HUES6 (cell line): ENCODE measurements at regions not wholly inside any gene's neighbourhood (a gene's known extent, or its start where the extent isn't known, plus 50 kb on each side); places are given as distances from the start of the nearest gene placed in this dataset.
"Not testable (repeated sequence)": the region's sequence is repeated elsewhere in the genome, so short reads cannot be mapped to it uniquely, and the experiment has no call there.

Experiments
- H3K27ac ChIP-seq: 2 replicates; pipeline ENCODE4 v1.7.0; 2013; ENCODE audit warnings: low read depth, mild to moderate bottlenecking, low read length, inconsistent platforms
- H3K27me3 ChIP-seq: 2 replicates; pipeline ENCODE4 v1.6.1; 2013; ENCODE audit warnings: low read length; ENCODE audit not compliant: control insufficient read depth, insufficient read depth
- H3K36me3 ChIP-seq: 2 replicates; pipeline ENCODE4 v1.6.1; 2013; ENCODE audit warnings: low read length; ENCODE audit not compliant: control insufficient read depth, insufficient read depth
- H3K4me1 ChIP-seq: 2 replicates; pipeline ENCODE4 v1.6.1; 2013; ENCODE audit warnings: low read length; ENCODE audit not compliant: control insufficient read depth, insufficient read depth
- H3K4me3 ChIP-seq: 2 replicates; pipeline ENCODE4 v1.5.1; 2013; ENCODE audit warnings: low read depth, low read length
- H3K9ac ChIP-seq: one replicate; pipeline ENCODE4 v1.6.1; 2013; ENCODE audit warnings: mild to moderate bottlenecking, low read length
- H3K9me3 ChIP-seq: 2 replicates; pipeline ENCODE4 v1.6.1; 2013; ENCODE audit warnings: low read depth, low read length; ENCODE audit not compliant: control insufficient read depth, insufficient read depth

DNA sequence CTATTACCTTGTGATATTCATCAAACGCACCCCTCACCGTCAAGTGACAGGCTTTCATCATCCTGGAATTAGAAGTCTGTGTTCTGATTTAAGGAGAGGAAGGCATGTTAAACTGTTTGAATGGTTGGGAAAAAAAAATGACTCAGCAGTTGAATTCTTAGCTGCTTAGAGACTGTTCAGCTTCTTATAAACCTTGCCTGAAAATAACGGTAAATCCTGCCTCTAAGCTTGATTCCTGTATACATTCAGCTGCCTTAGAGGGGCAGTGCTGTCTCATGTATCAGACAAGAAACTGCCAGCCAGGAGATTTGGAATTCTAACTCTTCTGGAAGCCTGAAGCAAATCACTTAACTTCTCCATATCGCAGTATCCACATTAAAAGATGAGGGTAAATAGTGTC is 437.4 kb downstream of the JRKL start:
- Histone ChIP-seq H3K27ac (0 out of 2 replicates have a peak overlapping the region, but pooled peaks have one; percentile 16), H3K4me1 (no peaks in the 10 kb centered on the region), H3K9ac (no peak overlapping the region), H3K36me3 (no peaks in the 10 kb centered on the region), H3K4me3 (no peak overlapping the region), H3K27me3 (no peaks in the 10 kb centered on the region), H3K9me3 (no peaks in the 10 kb centered on the region)

DNA sequence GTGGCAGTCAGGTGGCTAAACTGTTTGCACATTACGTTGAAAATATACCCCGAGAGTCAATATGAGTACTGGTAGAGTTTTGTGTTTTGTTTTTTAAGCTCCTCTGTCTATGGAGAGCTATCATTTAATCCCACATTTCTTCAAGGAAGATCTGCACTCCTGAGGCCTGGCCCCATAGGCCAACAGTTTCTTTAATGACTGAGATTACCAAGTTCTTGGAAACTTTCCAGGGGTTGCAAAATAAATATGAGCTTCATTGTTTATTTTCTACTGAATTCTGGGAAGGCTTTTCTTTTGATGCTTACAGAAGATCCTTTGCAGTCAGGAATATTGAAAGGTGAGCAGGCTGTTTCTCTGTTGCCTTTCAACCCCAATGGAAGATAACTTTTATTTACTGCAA is 452.0 kb downstream of the JRKL start:
- no peaks in the 10 kb centered on the region for H3K9me3 ChIP-seq
- H3K27ac ChIP-seq = no peak overlapping the region
- H3K27me3 ChIP-seq = no peaks in the 10 kb centered on the region
- no peak overlapping the region for H3K4me3 ChIP-seq
- H3K4me1 ChIP-seq = no peaks in the 10 kb centered on the region
- H3K9ac ChIP-seq = no peak overlapping the region
- no peaks in the 10 kb centered on the region for H3K36me3 ChIP-seq

DNA sequence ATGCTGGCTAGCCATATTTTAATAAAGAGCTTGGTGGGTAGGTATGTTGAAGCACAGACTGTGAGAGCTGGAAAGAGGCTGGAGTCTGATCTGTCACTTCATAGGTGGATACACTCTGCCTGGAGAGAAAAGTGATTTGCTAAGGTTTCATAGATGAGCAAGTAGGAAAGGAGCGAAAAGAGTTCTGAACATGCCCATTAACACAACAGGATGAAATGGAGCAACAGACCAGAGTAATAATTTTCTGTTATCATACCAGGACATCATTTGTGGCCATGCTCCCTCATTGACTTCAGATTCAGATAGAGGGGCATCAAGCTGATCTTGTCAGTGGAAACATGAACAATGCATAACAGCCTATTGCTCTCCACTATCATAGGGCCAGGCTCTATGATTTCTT is 452.9 kb downstream of the JRKL start:
- Histone ChIP-seq H3K4me1 (no peaks in the 10 kb centered on the region), H3K36me3 (no peaks in the 10 kb centered on the region), H3K4me3 (no peak overlapping the region)

GRCh38 chr11:96854425-96854824 is 464.6 kb downstream of the JRKL start:
- Histone ChIP-seq H3K27me3 (no peaks in the 10 kb centered on the region), H3K27ac (no peak overlapping the region), H3K4me3 (no peak overlapping the region), H3K4me1 (no peaks in the 10 kb centered on the region), H3K36me3 (no peaks in the 10 kb centered on the region), H3K9ac (no peak overlapping the region), H3K9me3 (peaks cover 21% of the 10 kb centered on the region)

More for the DNA sequence above, 452.9 kb downstream of the JRKL start:
- Histone ChIP-seq H3K27me3 (no peaks in the 10 kb centered on the region), H3K27ac (no peak overlapping the region), H3K9ac (no peak overlapping the region), H3K9me3 (no peaks in the 10 kb centered on the region)

DNA sequence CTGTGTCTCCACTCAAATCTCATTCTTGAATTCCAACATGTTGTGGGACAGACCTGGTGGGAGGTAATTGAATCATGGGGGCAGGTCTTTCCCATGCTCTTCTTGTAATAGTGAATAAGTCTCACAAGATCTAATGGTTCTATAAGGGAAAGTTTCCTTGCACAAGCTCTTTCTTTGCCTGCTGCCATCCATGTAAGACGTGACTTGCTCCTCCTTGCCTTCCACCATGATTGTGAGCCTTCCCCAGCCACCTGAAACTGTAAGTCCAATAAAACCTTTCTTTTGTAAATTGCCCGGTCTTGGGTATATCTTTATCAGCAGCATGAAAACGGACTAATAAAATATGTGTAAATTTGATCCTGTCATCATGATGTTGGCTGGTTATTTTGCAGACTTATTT is 471.9 kb downstream of the JRKL start:
- not testable (repeated sequence) for H3K4me1 ChIP-seq, H3K4me3 ChIP-seq, H3K27me3 ChIP-seq, H3K9ac ChIP-seq, H3K36me3 ChIP-seq, H3K9me3 ChIP-seq, H3K27ac ChIP-seq

DNA sequence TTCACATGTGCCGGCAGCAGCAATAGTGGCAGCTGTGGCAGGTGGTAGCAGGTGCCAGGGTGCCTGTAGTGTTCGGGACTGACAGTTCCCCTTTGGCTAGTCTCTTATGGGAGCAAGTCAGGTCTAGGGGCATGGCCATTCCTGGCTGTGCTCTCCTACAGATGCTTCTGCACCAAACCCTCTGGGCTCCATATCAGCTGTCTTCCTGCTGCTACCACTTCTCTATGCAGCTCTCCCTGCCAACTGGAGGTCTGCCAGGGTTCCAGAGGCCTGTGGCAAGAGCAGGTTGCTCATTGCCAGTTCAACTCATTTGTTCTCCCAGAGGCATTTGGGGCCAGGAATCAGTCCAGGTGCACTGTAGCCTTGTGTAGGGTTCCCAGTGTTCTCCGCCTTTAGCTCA is 473.7 kb downstream of the JRKL start:
- H3K9me3 ChIP-seq = 0 out of 2 replicates have a peak, but pooled peaks cover 7% of the 10 kb centered on the region
- H3K36me3 ChIP-seq = no peaks in the 10 kb centered on the region
- no peak overlapping the region for H3K27ac ChIP-seq
- no peaks in the 10 kb centered on the region for H3K27me3 ChIP-seq
- no peaks in the 10 kb centered on the region for H3K4me1 ChIP-seq
- no peak overlapping the region for H3K9ac ChIP-seq
- H3K4me3 ChIP-seq = no peak overlapping the region

DNA sequence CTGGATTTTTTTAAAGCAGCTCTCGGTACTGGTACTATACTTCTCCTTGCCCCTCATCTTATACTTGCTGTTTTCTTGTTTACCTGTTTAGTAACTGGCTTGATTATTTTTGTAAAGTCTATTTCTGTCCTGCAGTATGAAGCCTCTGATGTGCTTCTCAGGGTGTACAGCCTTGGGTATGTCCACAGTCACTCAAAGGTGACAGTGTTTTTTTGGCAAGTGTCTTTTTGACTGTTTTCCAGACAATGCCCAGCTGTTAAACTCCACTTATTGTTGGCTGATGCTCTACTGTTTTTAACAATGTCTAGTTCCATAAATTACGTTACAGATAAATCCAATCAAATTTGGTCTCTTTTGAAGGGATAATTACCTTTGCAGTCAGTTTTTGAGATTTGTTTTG is 475.2 kb downstream of the JRKL start:
- H3K4me3 ChIP-seq = no peak overlapping the region
- H3K4me1 ChIP-seq = no peaks in the 10 kb centered on the region

DNA sequence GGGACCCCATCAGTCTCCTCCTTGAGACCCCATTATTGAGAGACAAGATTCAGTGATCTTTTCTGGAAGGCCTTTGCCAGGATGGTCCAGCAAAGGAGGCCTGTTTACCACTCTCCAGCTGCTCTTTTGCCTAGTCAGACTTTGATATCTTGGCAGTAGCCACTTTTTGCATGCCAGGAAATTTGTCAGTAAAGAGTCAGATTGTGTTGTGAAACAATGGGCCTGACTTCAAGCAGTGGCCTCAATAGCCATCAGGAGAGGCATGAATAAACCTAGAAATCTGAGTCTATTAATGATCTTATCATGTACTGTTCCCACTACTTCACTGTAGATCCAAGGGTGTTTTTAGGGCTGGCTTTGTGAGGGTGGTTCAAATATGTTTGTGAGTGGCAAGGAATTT is 479.4 kb downstream of the JRKL start:
- no peak overlapping the region for H3K27ac ChIP-seq
- H3K4me1 ChIP-seq = no peaks in the 10 kb centered on the region
- H3K9ac ChIP-seq = no peak overlapping the region
- H3K36me3 ChIP-seq = no peaks in the 10 kb centered on the region
- no peaks in the 10 kb centered on the region for H3K27me3 ChIP-seq
- no peaks in the 10 kb centered on the region for H3K9me3 ChIP-seq
- no peak overlapping the region for H3K4me3 ChIP-seq

More for the DNA sequence above, 475.2 kb downstream of the JRKL start:
- no peak overlapping the region for H3K27ac ChIP-seq
- H3K27me3 ChIP-seq = no peaks in the 10 kb centered on the region
- H3K9ac ChIP-seq = no peak overlapping the region
- H3K9me3 ChIP-seq = 0 out of 2 replicates have a peak, but pooled peaks cover 7% of the 10 kb centered on the region
- H3K36me3 ChIP-seq = no peaks in the 10 kb centered on the region

- no peaks in the 10 kb centered on the region for H3K36me3 ChIP-seq
- H3K9me3 ChIP-seq = peaks cover 2% of the 10 kb centered on the region; the same call in 1 of the 2 replicates
- no peaks in the 10 kb centered on the region for H3K27me3 ChIP-seq
- no peak overlapping the region for H3K4me3 ChIP-seq
- no peak overlapping the region for H3K9ac ChIP-seq
- H3K4me1 ChIP-seq = peaks cover 6% of the 10 kb centered on the region; the same call in 1 of the 2 replicates
- H3K27ac ChIP-seq = no peak overlapping the region
Observed at GRCh38 chr11:96875712-96876111, 485.9 kb downstream of the JRKL start.

DNA sequence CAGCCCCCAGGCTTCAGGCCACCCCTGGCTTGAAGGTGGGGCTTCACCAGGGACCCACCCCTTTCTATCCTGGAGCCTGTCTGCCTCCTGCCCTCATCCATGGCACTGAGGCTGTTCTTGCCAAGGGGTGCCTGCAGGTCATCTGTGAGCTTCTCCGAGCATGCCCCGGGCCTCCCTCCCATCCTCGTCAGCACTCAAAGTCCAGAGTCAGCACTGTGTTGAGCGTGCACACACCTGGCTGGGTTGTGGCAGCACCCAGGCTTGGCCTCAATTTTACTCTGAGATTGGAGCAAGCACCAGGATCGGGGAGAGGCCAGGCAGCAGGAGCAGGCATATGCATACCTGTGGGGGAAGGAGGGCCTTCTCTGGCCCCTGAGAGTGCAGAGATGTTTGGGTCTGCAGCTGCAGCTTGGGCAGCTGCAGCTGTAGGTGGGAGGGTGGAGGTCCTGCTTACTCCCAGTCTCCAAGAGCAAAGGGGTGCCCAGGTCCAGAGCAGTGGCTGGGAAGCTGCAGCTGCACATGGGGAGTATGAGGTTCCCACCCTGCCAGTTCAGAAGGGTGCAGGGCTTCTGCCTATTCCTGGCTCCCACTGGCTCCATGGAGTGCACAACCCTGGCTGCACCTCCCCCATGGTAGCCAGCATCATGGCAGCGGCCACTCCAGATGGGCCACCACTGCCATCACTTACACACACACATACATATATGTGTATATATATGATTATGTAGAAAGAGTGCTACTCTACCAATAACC is 488.7 kb downstream of the JRKL start:
- H3K4me1 ChIP-seq = peaks cover 6% of the 10 kb centered on the region; the same call in 1 of the 2 replicates
- H3K9me3 ChIP-seq = peaks cover 2% of the 10 kb centered on the region
- no peak overlapping the region for H3K4me3 ChIP-seq

DNA sequence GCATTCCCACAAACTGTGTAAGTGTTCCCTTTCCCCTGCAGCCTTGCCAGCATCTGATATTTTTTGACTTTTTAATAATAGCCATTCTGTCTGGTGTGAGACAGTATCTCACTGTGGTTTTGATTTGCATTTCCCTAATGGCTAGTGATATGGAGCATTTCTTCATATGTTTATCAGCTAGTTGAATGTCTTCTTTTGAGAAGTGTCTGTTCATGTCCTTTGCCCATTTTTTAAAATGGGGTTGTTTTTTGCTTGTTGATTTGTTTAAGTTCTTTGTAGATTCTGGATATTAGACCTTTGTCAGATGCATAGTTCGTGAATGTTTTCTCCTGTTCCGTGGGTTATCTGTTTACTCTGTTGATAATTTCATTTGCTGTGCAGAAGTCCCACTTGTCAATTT is 492.8 kb downstream of the JRKL start:
- H3K36me3 ChIP-seq, H3K27me3 ChIP-seq, H3K9ac ChIP-seq, H3K4me3 ChIP-seq, H3K4me1 ChIP-seq, H3K27ac ChIP-seq, H3K9me3 ChIP-seq: not testable (repeated sequence)

More for the DNA sequence above, 488.7 kb downstream of the JRKL start:
- no peaks in the 10 kb centered on the region for H3K36me3 ChIP-seq
- H3K9ac ChIP-seq = no peak overlapping the region
- H3K27me3 ChIP-seq = no peaks in the 10 kb centered on the region
- H3K27ac ChIP-seq = no peak overlapping the region
